Peyer's patch (tissue), 4 donors: ENCODE measurements at regions not wholly inside any gene's neighbourhood (a gene's known extent, or its start where the extent isn't known, plus 50 kb on each side); places are given as distances from the start of the nearest gene placed in this dataset.

ENCODE experiments used
- CTCF ChIP-seq, 6 experiments: fragments of 450-650 bp in 4 of 6; fragments of 200-600 bp in 2 of 6; sonication (generic) in 1 of 6; IDR thresholded peaks; one replicate each; pipeline ENCODE4 v1.5.1; 2017 to 2019; ENCODE audit warnings: antibody characterized with exemption in 6 of 6, mild to moderate bottlenecking in 3 of 6, moderate library complexity in 1 of 6
- POLR2A ChIP-seq, 2 donors: fragments of 450-650 bp; IDR thresholded peaks; one replicate each; pipeline ENCODE4 v1.5.1; 2017; ENCODE audit warnings: antibody characterized with exemption in 2 of 2, mild to moderate bottlenecking in 2 of 2, moderate library complexity in 2 of 2

DNA sequence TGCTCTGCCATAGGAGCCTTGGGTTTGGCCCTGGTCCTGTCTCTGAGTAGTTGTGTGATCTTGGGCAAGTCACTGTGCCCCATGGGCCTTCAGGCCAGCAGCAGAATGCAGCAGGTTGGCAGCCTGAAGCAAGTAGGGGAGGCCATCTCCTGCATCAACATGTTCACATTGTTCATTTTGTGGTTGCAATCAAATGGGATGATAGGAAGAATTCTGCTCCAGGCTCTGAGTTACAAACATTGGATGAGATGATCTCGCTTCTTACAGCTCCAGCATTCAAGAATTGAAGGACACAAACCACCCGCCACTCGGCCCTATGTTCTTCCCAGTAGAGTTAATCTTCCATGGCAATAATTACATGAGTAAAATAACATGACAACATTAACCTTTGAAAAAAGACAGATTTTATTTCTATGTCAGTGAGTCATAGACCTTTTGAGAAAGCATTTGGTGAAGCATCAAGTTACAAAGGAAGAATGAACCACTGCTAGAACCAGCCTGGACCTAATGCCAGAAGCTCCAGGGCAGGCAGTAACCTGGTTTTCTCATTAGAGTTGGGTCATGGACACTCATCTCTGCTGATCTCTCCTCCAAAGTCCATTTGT, 308.3 kb upstream of the NCAM1 start:
- TF ChIP-seq CTCF (IDR thresholded peaks at IDR 0.05) (no peak), POLR2A (IDR thresholded peaks at IDR 0.05) (no peak)
